HG03520 (cell line): ENCODE measurements at regions not wholly inside any gene's neighbourhood (a gene's known extent, or its start where the extent isn't known, plus 50 kb on each side); places are given as distances from the start of the nearest gene placed in this dataset.
"Not testable (repeated sequence)": the region's sequence is repeated elsewhere in the genome, so short reads cannot be mapped to it uniquely, and the experiment has no call there.

Source experiments
- ATAC-seq: cut with Tn5 transposase; IDR thresholded peaks from one replicate; pipeline ENCODE4 v1.9.1; 2021; ENCODE audit warnings: mild to moderate bottlenecking, moderate library complexity; ENCODE audit not compliant: unreplicated experiment

GRCh38 chr2:175304541-175304940 lies 123.0 kb upstream of the ATP5MC3 start:
- no peak for ATAC-seq

DNA sequence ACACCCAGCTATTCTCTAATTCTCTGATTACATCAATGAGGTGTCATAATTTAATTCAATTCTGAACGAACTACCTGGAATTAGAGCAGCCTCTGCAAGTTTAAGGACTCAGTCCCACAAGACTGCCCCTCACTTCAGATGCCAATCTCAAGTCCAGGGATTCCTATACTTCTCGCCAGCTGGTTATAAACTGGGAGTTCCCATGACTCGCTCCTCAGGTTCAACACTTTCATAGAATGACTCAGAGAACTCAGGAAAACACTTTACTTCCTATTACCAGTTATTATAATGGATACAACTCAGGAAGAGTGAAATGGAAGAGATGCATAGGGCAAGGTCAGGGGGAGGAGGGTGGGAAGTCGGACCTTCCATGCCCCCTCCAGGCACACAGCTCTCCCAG lies 112.3 kb upstream of the ATP5MC3 start:
- ATAC-seq, result no peak

DNA sequence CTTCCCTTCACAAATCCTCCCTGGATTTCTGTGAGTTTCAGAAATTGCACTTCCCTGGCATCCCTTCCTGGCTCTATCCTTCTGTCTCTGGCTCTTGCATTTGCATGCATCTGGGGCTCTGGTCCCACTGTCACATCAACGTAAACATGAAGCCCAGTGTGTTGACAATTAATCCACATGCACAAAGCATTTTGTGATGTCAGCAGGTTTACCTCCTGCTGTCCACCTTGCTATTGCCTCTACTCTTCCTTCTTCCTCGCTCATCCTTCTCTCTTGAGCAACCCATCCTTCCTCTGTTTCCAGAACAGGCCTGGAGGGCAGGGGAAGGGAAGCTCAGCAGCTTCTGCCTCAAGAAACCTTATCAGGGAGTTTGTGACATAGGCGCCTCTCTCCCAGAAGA lies 111.7 kb upstream of the ATP5MC3 start:
- no peak for ATAC-seq

DNA sequence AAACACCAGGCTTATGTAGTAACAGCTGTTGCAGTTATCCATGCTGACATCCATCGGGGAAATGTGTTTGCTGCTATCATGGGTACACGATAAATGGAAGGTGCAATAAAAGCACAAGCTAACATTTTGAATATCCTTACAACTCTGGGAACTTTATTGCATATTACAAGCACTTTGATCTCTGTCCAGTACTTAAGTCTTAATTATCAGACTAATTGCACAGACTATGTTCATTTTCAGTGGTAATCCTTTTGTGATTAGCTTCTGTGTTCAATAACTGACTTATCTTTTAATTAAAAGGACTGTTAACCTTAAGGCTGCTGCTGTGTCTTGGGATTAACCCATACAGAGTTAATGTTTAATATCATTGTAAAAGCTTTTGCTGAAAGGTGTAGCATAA lies 101.4 kb upstream of the ATP5MC3 start:
- no peak for ATAC-seq

- ATAC-seq, result peak; percentile 64
Observed at GRCh38 chr2:175282300-175282699, 100.8 kb upstream of the ATP5MC3 start.

DNA sequence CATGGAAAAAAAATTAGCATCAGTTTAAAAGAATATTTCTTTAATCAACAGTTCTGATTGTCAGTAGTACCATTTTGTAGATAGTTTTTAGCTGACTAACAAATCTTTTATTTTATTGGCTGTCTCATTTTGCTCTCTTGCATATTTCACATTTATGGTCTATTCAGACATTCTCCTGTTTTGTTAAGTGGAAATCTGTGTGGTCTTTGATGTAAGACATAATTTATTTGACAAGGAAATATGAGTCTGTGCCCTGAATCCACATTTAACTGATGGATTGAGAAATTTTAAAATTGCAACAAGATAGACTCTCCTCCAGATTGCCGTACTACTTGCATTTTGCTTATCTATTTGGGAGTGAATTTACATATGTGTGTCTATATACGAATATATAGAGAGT lies 96.3 kb upstream of the ATP5MC3 start:
- ATAC-seq, result no peak

- no peak for ATAC-seq
Observed at GRCh38 chr2:175275539-175275938, 94.0 kb upstream of the ATP5MC3 start.

- ATAC-seq, result no peak
Observed at GRCh38 chr2:175259164-175259563, 77.7 kb upstream of the ATP5MC3 start.

- no peak for ATAC-seq
Observed at GRCh38 chr2:175256806-175257585, 75.5 kb upstream of the ATP5MC3 start.

- ATAC-seq, result not testable (repeated sequence)
Observed at GRCh38 chr2:175256391-175256790, 74.9 kb upstream of the ATP5MC3 start.

GRCh38 chr2:175253871-175254270 lies 72.4 kb upstream of the ATP5MC3 start:
- ATAC-seq, result no peak

GRCh38 chr2:175251425-175252041 lies 70.0 kb upstream of the ATP5MC3 start:
- no peak for ATAC-seq

GRCh38 chr2:175247159-175247558 lies 65.6 kb upstream of the ATP5MC3 start:
- no peak for ATAC-seq

DNA sequence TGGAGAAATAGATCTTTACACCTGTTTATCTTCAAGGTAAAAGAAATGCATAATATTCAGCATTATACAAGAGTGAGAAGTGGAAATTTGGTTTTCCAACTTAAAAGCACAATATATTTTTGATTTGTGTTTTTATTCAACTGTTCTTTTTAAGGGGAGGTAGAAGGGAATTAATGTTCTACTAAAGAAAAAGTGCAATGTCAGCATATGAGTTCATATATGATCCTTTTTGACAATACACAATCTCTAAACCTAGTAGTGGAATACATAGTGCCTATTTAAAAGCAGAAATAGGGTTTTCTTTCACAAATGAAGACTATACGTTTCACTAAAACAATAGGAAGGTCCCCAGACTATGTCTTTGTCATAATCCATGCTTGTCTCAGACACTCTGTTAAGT lies 63.2 kb upstream of the ATP5MC3 start:
- no peak for ATAC-seq

DNA sequence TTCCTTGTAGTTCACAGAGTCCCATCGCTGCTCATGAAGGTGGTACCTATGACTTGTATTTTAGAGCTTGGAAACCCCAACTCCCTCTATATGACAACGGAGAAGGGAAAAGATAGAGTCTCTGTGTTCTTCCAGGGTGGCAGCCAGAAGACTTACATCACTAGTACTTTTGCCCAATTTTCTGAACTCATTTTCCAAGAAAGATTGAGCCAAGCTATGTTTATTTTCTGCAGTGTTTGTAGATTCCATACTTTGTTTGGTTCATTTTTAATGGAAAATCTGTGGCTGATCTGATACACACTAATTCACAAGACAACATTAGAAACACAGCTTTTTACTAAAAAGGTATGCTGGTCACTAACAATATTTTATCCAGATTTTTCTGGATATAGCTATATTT lies 60.2 kb upstream of the ATP5MC3 start:
- ATAC-seq, result no peak

- not testable (repeated sequence) for ATAC-seq
Observed at GRCh38 chr2:175240033-175240432, 58.5 kb upstream of the ATP5MC3 start.

DNA sequence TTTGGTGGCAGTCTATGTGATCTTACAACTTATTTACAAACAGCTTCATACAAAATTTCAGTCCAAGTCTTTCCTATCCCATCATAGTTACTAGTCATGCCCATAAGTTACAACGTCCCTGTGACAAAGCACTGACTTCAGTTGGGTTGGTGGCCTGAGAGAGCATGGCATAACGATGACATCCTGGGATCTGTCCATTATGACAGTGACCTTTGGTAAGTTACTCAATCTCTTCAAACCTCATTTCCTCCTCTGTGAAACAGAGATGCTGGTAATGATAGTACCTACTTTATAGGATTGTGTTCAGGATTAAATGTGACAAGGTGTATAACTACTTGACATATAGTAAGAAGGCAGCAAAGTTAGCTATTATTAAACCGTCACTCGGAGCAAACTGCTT lies 55.4 kb upstream of the ATP5MC3 start:
- no peak for ATAC-seq

- no peak for ATAC-seq
Observed at GRCh38 chr2:175234650-175235049, 53.1 kb upstream of the ATP5MC3 start.

DNA sequence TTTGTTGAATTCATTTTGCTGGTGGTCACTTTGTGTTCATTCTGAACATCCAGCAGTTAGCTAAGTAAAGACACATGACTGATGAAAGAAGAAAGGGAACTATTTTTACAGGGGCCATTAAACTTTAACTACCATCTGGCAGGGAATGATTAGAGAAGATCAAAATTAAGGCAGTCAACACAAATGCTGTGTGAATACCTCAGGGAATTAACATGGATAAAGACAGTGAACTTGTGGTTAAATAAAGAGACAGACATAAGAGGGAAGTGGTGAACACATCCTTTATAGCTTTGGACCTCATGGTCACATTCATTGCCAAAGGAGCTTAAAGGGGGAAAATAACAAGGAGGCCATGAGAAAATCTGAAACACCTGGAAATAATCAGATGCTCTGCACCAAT lies 52.6 kb upstream of the ATP5MC3 start:
- no peak for ATAC-seq

GRCh38 chr2:175233135-175233719 lies 51.7 kb upstream of the ATP5MC3 start:
- ATAC-seq, result no peak
